ENCODE measurements at regions not wholly inside any gene's neighbourhood (a gene's known extent, or its start where the extent isn't known, plus 50 kb on each side); places are given as distances from the start of the nearest gene placed in this dataset.

DNA sequence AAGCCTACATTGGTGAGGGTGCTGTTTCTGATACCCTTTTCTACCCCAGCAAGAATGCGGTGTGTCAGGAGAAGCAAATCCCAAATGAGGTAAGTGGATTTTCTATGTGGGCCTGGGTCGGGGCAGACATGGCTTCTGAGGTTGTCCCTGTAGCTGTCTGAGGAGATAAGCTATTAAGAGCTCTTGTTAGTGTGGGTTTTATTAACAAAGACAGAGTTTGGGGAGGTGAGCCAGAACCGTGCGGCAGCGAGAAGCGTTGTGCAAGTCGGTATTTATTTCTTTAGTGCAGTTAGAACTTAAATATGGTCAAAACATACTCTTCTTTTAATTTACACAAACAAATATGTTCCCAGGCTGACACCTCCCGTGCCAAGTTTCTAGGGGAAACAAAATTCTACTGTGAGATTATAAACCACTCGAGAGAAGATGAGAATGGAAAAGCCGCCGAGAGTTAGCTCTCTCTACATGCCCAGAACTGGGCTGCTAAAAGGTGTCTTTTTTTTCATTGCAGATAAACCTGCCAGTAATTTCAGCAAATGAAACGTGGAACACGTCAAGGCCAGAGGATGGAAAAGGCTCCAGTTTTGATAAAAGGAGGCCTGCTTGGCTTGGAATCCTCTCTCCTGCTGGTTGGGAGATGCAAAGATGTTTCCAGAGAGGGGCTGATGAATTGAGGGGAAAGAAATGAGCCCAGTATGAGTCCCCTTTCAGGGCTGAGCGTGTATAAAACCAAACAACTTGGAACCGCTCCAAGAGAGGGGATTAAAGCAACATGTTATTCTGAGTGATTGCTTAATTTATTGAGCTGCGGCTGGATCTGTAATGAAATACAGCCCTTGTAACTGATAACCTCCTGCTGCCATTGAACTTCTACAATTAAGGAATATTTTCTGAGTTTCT is 254.6 kb downstream of the MRTFB start:
- TF ChIP-seq CTCF (IDR thresholded peaks at IDR 0.05) = no peak
- Mint-ChIP-seq H3K27me3 (peaks cover 1% of the 10 kb centered on the region), H3K4me1 (ENCODE audit: low read depth) (no peaks in the 10 kb centered on the region), H3K9me3 (no peaks in the 10 kb centered on the region), H3K4me3 (no peak overlapping the region), H3K27ac (no peak overlapping the region), H3K36me3 (ENCODE audit: low read depth) (no peaks in the 10 kb centered on the region)
- DNase-seq = no peak
- ChIA-PET CTCF (interaction anchor here (0.7 kb wide), 1 partner anchor 23 kb away, joined by 3 read pairs; no protein-coding TSS in a partner anchor), POLR2A (interaction anchor here (1.1 kb wide), 1 partner anchor 40 kb away, joined by 3 read pairs; no protein-coding TSS in a partner anchor)
- intact Hi-C loops (cut with micrococcal nuclease) = no loop called here
- no peak for ATAC-seq

DNA sequence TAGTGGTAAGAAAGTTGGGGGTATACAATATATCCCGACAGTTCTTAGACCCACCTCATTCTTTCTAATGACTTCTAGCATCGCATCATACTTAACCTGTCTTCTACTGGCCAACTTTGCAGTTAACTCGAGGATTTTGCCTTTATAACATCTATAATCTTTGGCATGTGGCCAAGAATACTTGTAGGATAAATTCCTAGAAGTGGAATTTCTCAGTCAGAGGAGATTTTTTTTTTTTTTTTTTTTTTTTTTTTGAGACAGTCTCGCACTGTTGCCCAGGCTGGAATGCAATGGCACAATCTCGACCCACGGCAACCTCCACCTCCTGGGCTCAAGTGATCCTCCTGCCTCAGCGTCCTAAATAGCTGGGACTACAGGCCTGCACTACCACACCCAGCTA is 253.5 kb downstream of the MRTFB start:
- Mint-ChIP-seq H3K27me3 (peaks cover 1% of the 10 kb centered on the region), H3K27ac (no peak overlapping the region), H3K36me3 (ENCODE audit: low read depth) (no peaks in the 10 kb centered on the region), H3K9me3 (no peaks in the 10 kb centered on the region), H3K4me3 (no peak overlapping the region), H3K4me1 (ENCODE audit: low read depth) (no peaks in the 10 kb centered on the region)
- no peak for DNase-seq
- TF ChIP-seq CTCF (IDR thresholded peaks at IDR 0.05) = no peak
- ChIA-PET POLR2A (interaction anchor here (1.1 kb wide), 1 partner anchor 39 kb away, joined by 3 read pairs; no protein-coding TSS in a partner anchor), CTCF (no interaction called here)
- no peak for ATAC-seq
- intact Hi-C loops (cut with micrococcal nuclease) = no loop called here

- intact Hi-C loops (cut with micrococcal nuclease) = no loop called here
- ATAC-seq = no peak
- ChIA-PET POLR2A (no interaction called here), CTCF (no interaction called here)
- no peaks in the 10 kb centered on the region for H3K9me3 Mint-ChIP-seq
- no peak for DNase-seq
- H3K4me1 Mint-ChIP-seq (ENCODE audit: low read depth) = no peaks in the 10 kb centered on the region
- peaks cover 1% of the 10 kb centered on the region for H3K27me3 Mint-ChIP-seq
- H3K27ac Mint-ChIP-seq = no peak overlapping the region
- no peak for TF ChIP-seq CTCF (IDR thresholded peaks at IDR 0.05)
- no peaks in the 10 kb centered on the region for H3K36me3 Mint-ChIP-seq (ENCODE audit: low read depth)
- no peak overlapping the region for H3K4me3 Mint-ChIP-seq
Observed at GRCh38 chr16:14322186-14322585, 251.1 kb downstream of the MRTFB start.

GRCh38 chr16:14321542-14321941 is 250.4 kb downstream of the MRTFB start:
- DNase-seq (no peak), ATAC-seq (no peak)
- TF ChIP-seq CTCF (IDR thresholded peaks at IDR 0.05) = no peak
- no peaks in the 10 kb centered on the region for H3K9me3 Mint-ChIP-seq
- intact Hi-C loops (cut with micrococcal nuclease) = no loop called here
- H3K36me3 Mint-ChIP-seq (ENCODE audit: low read depth) = no peaks in the 10 kb centered on the region
- ChIA-PET CTCF (no interaction called here), POLR2A (no interaction called here)
- H3K27ac Mint-ChIP-seq = no peak overlapping the region
- H3K27me3 Mint-ChIP-seq = peaks cover 1% of the 10 kb centered on the region
- H3K4me3 Mint-ChIP-seq = no peak overlapping the region
- no peaks in the 10 kb centered on the region for H3K4me1 Mint-ChIP-seq (ENCODE audit: low read depth)

- TF ChIP-seq CTCF (IDR thresholded peaks at IDR 0.05) = no peak
- Mint-ChIP-seq H3K4me1 (ENCODE audit: low read depth) (no peaks in the 10 kb centered on the region), H3K27ac (no peak overlapping the region), H3K9me3 (no peaks in the 10 kb centered on the region), H3K27me3 (no peaks in the 10 kb centered on the region), H3K4me3 (no peak overlapping the region), H3K36me3 (ENCODE audit: low read depth) (no peaks in the 10 kb centered on the region)
- DNase-seq = no peak
- ChIA-PET CTCF (no interaction called here), POLR2A (no interaction called here)
- intact Hi-C loops (cut with micrococcal nuclease) = no loop called here
- ATAC-seq = no peak
Observed at GRCh38 chr16:14320406-14320805, 249.3 kb downstream of the MRTFB start.
